CD4-positive, alpha-beta T cell (primary cell): ENCODE measurements at regions not wholly inside any gene's neighbourhood (a gene's known extent, or its start where the extent isn't known, plus 50 kb on each side); places are given as distances from the start of the nearest gene placed in this dataset.

Experiments used
- ATAC-seq: fragments of 200-7000 bp; cut with Tn5 transposase; one replicate; pipeline ENCODE4 v1.10.0; 2022; ENCODE audit warnings: mild to moderate bottlenecking; ENCODE audit not compliant: poor library complexity
- CTCF ChIA-PET: fragments of 350-600 bp; sonication (Branson Sonifier 250); formaldehyde crosslinking; loops from one replicate; lab custom pipeline; 2021; ENCODE audit warnings: antibody characterized with exemption, inconsistent platforms; lab: Charles Lee
- POLR2A ChIA-PET: fragments of 350-600 bp; sonication (Branson Sonifier 250); formaldehyde crosslinking; loops from one replicate; lab custom pipeline; 2021; ENCODE audit warnings: antibody characterized with exemption, inconsistent platforms; lab: Charles Lee
- DNase-seq, 14 experiments: peaks; one replicate each; pipeline ENCODE4 v3.0.0-alpha.2; 2013 to 2020; ENCODE audit warnings: mixed read lengths in 2 of 14
- H3K27ac ChIP-seq, 2 donors: one replicate each; pipeline versions ENCODE4 v1.5.1 to v1.7.0; 2013; ENCODE audit warnings: low read length in 2 of 2, low read depth in 1 of 2, mild to moderate bottlenecking in 1 of 2
- H3K27me3 ChIP-seq, 2 experiments: 1 replicate in 1 of 2; 2 replicates in 1 of 2; pipeline versions ENCODE4 v1.6.1 to v1.7.0; 2013; ENCODE audit warnings: low read length in 2 of 2, control low read depth in 1 of 2, mild to moderate bottlenecking in 1 of 2, moderate library complexity in 1 of 2; ENCODE audit not compliant: insufficient read depth in 2 of 2, control insufficient read depth in 1 of 2
- H3K36me3 ChIP-seq: one replicate; pipeline ENCODE4 v1.6.1; 2013; ENCODE audit warnings: low read length, control low read depth; ENCODE audit not compliant: insufficient read depth
- H3K4me1 ChIP-seq: one replicate; pipeline ENCODE4 v1.6.1; 2013; ENCODE audit warnings: low read length, control low read depth; ENCODE audit not compliant: insufficient read depth
- H3K4me3 ChIP-seq: one replicate; pipeline ENCODE4 v1.5.1; 2013; ENCODE audit warnings: mild to moderate bottlenecking, low read length, moderate library complexity
- H3K9me3 ChIP-seq, 2 experiments: 1 replicate in 1 of 2; 2 replicates in 1 of 2; pipeline versions ENCODE4 v1.6.1 to v1.7.0; 2013; ENCODE audit warnings: low read length in 2 of 2, mild to moderate bottlenecking in 2 of 2, control low read depth in 1 of 2, moderate library complexity in 1 of 2; ENCODE audit not compliant: control insufficient read depth in 1 of 2, insufficient read depth in 1 of 2
- H3K27ac Mint-ChIP-seq: one replicate; pipeline ENCODE4 v1.8.0; 2020; ENCODE audit warnings: mixed read lengths
- H3K27me3 Mint-ChIP-seq: one replicate; pipeline ENCODE4 v1.8.0; 2021; ENCODE audit warnings: mixed read lengths
- H3K36me3 Mint-ChIP-seq: one replicate; pipeline ENCODE4 v1.8.0; 2021; ENCODE audit warnings: low read depth, mixed read lengths
- H3K4me1 Mint-ChIP-seq: one replicate; pipeline ENCODE4 v1.8.0; 2021; ENCODE audit warnings: low read depth, mixed read lengths
- H3K4me3 Mint-ChIP-seq: one replicate; pipeline ENCODE4 v1.8.0; 2020; ENCODE audit warnings: mild to moderate bottlenecking, mixed read lengths
- H3K9me3 Mint-ChIP-seq: one replicate; pipeline ENCODE4 v1.8.0; 2020; ENCODE audit warnings: mixed read lengths
- CTCF ChIP-seq: fragments of 200-600 bp; IDR thresholded peaks from one replicate; pipeline ENCODE4 v1.8.0; 2022; ENCODE audit warnings: antibody characterized with exemption, mild to moderate bottlenecking
- intact Hi-C, 2 experiments: fragments of 100-400 bp; cut with DNase I in 1 of 2; cut with micrococcal nuclease in 1 of 2; formaldehyde crosslinking; loops; one replicate each; pipeline versions ENCODE4 v1.15.1 to v1.9.0; 2023 to 2025; cut with DNase I, micrococcal nuclease

DNA sequence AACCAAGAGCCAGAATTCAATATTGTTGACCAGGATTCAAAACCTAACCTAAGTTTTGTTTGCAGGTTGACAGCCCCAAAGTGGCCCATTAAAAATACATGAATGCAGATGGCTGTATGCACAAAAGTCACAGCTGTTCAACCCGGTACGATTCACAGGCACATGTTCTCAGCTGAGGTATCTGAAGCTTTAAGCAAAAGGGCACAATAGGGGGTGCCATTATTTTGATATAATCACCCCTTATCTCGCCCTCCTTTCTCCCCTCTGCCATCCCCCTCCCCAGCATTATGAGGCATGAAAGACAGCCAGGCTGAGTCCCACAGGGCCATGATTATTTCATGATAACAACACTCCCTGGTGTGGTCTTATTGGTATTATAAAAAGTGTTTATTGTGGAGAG lies 264.9 kb downstream of the EBLN2 start:
- Mint-ChIP-seq H3K4me3 (no peak overlapping the region), H3K4me1 (no peaks in the 10 kb centered on the region), H3K27ac (no peak overlapping the region), H3K36me3 (no peaks in the 10 kb centered on the region), H3K9me3 (no peaks in the 10 kb centered on the region), H3K27me3 (no peaks in the 10 kb centered on the region)
- H3K36me3 ChIP-seq, result no peaks in the 10 kb centered on the region
- H3K4me1 ChIP-seq, result no peaks in the 10 kb centered on the region
- H3K27ac ChIP-seq, result no peak overlapping the region
- no peak for TF ChIP-seq CTCF
- ChIA-PET CTCF (no interaction called here), POLR2A (interaction anchor here (0.7 kb wide), 1 partner anchor 295 kb away, joined by 3 read pairs; no protein-coding TSS in a partner anchor)
- DNase-seq, result no peak
- ATAC-seq, result no peak
- intact Hi-C loops, result no loop called here
- no peak overlapping the region for H3K4me3 ChIP-seq
- H3K9me3 ChIP-seq, result no peaks in the 10 kb centered on the region
- H3K27me3 ChIP-seq, result no peaks in the 10 kb centered on the region

GRCh38 chr3:73327052-73327451 lies 265.6 kb downstream of the EBLN2 start:
- Mint-ChIP-seq H3K9me3 (no peaks in the 10 kb centered on the region), H3K36me3 (no peaks in the 10 kb centered on the region), H3K4me3 (no peak overlapping the region), H3K4me1 (no peaks in the 10 kb centered on the region), H3K27ac (no peak overlapping the region), H3K27me3 (no peaks in the 10 kb centered on the region)
- ATAC-seq (no peak), DNase-seq (no peak)
- no peak overlapping the region for H3K27ac ChIP-seq
- CTCF ChIA-PET, result no interaction called here
- H3K27me3 ChIP-seq, result no peaks in the 10 kb centered on the region
- H3K36me3 ChIP-seq, result no peaks in the 10 kb centered on the region
- no peaks in the 10 kb centered on the region for H3K9me3 ChIP-seq
- intact Hi-C loops, result no loop called here
- H3K4me1 ChIP-seq, result no peaks in the 10 kb centered on the region
- no peak for TF ChIP-seq CTCF
- no peak overlapping the region for H3K4me3 ChIP-seq
- POLR2A ChIA-PET, result interaction anchor here (0.7 kb wide), 1 partner anchor 295 kb away, joined by 3 read pairs; no protein-coding TSS in a partner anchor
